ENCODE measurements at regions not wholly inside any gene's neighbourhood (a gene's known extent, or its start where the extent isn't known, plus 50 kb on each side); places are given as distances from the start of the nearest gene placed in this dataset.

GRCh38 chr2:198731842-198732399, 725.8 kb downstream of the SATB2 start:
- CTCF ChIA-PET, result no interaction called here
- H3K27ac Mint-ChIP-seq, result peak overlapping the region; percentile 39; the same call in 1 of the 2 replicates
- POLR2A ChIA-PET, result no interaction called here

GRCh38 chr2:198720266-198720665, 737.5 kb downstream of the SATB2 start:
- H3K27me3 Mint-ChIP-seq (ENCODE audit: low read depth), result no peaks in the 10 kb centered on the region
- POLR2A ChIA-PET, result no interaction called here
- TF ChIP-seq ERG (CRISPR knock-in tag; IDR thresholded peaks at IDR 0.05) (no peak), ZNF425 (CRISPR knock-in tag; conservative IDR thresholded peaks at IDR 0.05) (no peak), SP1 (CRISPR knock-in tag; conservative IDR thresholded peaks at IDR 0.05) (no peak), SMAD3 (CRISPR knock-in tag; IDR thresholded peaks at IDR 0.05; ENCODE audit: borderline replicate concordance) (no peak), ZSCAN18 (CRISPR knock-in tag; IDR thresholded peaks at IDR 0.05) (no peak), KAT7 (CRISPR knock-in tag; IDR thresholded peaks at IDR 0.05; ENCODE audit: borderline replicate concordance) (no peak), ZNF232 (CRISPR knock-in tag; IDR thresholded peaks at IDR 0.05) (no peak), SOX15 (CRISPR knock-in tag; IDR thresholded peaks at IDR 0.05) (no peak)
- no peaks in the 10 kb centered on the region for H3K36me3 Mint-ChIP-seq
- H3K9me3 Mint-ChIP-seq, result no peaks in the 10 kb centered on the region
- no peak overlapping the region for H3K4me3 Mint-ChIP-seq
- no peaks in the 10 kb centered on the region for H3K4me1 Mint-ChIP-seq
- H3K27ac Mint-ChIP-seq, result no peak overlapping the region
- ATAC-seq, result no peak
- CTCF ChIA-PET, result interaction anchor here (2.0 kb wide), 1 partner anchor 63 kb away, joined by 5 read pairs; no protein-coding TSS in a partner anchor
- no peak for DNase-seq (ENCODE audit: low spot score)

More at GRCh38 chr2:198731842-198732399, 725.8 kb downstream of the SATB2 start:
- no peak overlapping the region for H3K4me3 Mint-ChIP-seq
- ATAC-seq (no peak), DNase-seq (ENCODE audit: low spot score) (no peak)
- no peaks in the 10 kb centered on the region for H3K27me3 Mint-ChIP-seq (ENCODE audit: low read depth)
- TF ChIP-seq ATF6 (CRISPR knock-in tag; IDR thresholded peaks at IDR 0.05), result no peak
- TF ChIP-seq PREB (CRISPR knock-in tag; IDR thresholded peaks at IDR 0.05; ENCODE audit: borderline replicate concordance), result no peak
- no peak for TF ChIP-seq FOXP4 (CRISPR knock-in tag; IDR thresholded peaks at IDR 0.05)
- no peak for TF ChIP-seq CREM (CRISPR knock-in tag; IDR thresholded peaks at IDR 0.05)
- TF ChIP-seq OVOL2 (CRISPR knock-in tag; IDR thresholded peaks at IDR 0.05; ENCODE audit: borderline replicate concordance), result no peak
- no peak for TF ChIP-seq ZNF423 (CRISPR knock-in tag; IDR thresholded peaks at IDR 0.05)
- no peak for TF ChIP-seq ETV6 (CRISPR knock-in tag; IDR thresholded peaks at IDR 0.05)
- no peaks in the 10 kb centered on the region for H3K36me3 Mint-ChIP-seq
- H3K9me3 Mint-ChIP-seq, result peaks cover 6% of the 10 kb centered on the region; the same call in 1 of the 2 replicates
- 0 out of 2 replicates have a peak, but pooled peaks cover 2% of the 10 kb centered on the region for H3K4me1 Mint-ChIP-seq

Data from WTC11 (cell line).